GM12874 (cell line): ENCODE measurements at regions not wholly inside any gene's neighbourhood (a gene's known extent, or its start where the extent isn't known, plus 50 kb on each side); places are given as distances from the start of the nearest gene placed in this dataset.

ENCODE experiments used
- TF ChIP-seq, protein P1 (sequence below): IDR thresholded peaks from 2 replicates; pipeline ENCODE4 v1.5.1; 2011; ENCODE audit warnings: low read depth, mild to moderate bottlenecking, control low read depth, low read length, moderate library complexity; ENCODE audit not compliant: insufficient read depth

DNA sequence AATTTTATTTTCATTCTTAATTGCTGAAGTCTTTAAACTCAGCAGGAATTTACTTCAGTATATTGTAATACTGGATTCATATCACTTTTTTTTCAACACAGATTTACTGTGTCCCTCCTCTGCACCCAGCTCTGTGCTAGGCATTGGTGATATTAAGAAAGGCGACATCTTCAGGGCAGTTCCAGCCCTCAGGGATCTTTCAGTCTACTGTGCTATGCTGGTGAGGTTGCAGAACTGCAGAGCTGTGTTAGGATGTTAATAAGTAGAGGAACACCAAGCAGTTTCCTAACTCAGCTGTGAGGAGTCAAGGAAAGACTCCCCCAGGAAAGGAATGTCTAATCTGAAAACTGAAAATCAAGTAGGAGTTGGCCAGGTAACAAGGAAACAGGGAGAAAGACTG, 158.2 kb upstream of the NPY start:
- TF ChIP-seq, protein P1, sequence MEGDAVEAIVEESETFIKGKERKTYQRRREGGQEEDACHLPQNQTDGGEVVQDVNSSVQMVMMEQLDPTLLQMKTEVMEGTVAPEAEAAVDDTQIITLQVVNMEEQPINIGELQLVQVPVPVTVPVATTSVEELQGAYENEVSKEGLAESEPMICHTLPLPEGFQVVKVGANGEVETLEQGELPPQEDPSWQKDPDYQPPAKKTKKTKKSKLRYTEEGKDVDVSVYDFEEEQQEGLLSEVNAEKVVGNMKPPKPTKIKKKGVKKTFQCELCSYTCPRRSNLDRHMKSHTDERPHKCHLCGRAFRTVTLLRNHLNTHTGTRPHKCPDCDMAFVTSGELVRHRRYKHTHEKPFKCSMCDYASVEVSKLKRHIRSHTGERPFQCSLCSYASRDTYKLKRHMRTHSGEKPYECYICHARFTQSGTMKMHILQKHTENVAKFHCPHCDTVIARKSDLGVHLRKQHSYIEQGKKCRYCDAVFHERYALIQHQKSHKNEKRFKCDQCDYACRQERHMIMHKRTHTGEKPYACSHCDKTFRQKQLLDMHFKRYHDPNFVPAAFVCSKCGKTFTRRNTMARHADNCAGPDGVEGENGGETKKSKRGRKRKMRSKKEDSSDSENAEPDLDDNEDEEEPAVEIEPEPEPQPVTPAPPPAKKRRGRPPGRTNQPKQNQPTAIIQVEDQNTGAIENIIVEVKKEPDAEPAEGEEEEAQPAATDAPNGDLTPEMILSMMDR: no peak

DNA sequence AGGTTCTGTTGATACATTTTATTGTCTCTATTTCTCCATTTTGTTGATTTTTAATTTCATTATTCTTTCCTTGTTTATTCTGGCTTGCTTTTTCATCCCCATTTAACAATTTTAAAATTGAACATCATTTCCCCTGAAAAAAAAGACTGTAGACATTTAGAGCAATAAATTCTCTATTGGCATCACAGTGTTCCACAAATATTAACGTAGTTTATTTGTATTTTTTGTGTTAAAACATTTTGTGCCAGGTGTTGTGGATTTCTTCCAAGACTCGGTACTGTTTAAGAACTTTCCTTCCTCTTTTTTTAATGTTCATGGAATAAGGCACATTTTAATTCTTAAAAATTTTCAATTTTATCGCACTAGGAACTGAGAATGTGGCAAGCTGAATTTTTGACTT, 156.1 kb upstream of the NPY start:
- TF ChIP-seq, protein P1: no peak

DNA sequence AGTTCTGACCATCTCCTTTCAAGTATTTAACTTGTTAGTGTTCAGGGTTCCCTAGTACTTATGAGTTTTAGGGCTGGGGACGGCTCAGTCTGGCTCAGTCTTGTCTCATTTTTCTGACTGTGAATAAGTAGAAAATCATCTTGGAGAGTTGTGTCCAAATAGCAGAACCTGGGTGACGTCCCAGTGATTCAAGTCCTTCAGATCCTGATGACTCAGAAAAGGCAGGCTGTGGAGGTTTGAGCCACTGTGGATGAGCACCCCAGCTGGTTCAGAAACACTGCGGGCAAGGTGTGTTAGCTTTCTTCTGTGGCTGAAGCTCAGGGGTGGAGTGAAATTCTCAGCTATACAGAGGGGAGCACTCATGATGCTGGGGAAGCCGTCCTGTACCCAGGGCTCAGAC, 154.4 kb upstream of the NPY start:
- TF ChIP-seq, protein P1: no peak

DNA sequence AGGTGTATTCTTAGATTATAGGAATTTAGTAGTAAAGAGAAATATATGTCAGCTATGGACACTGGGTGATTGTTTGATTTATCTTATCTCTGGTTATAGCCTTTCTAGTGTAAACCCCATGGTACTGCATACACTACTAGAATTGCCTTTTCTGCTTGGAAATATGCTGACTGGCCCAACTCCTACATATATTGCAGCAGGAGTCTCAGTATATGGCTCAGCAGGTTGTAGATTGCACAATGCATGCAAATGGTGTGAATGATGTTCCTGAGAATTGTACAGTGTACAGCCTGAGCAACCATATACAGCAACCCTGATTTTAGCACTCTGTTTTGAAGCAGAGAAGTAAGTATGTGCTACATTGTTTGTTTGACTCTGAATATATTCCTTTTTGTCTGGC, 153.4 kb upstream of the NPY start:
- TF ChIP-seq, protein P1: no peak

DNA sequence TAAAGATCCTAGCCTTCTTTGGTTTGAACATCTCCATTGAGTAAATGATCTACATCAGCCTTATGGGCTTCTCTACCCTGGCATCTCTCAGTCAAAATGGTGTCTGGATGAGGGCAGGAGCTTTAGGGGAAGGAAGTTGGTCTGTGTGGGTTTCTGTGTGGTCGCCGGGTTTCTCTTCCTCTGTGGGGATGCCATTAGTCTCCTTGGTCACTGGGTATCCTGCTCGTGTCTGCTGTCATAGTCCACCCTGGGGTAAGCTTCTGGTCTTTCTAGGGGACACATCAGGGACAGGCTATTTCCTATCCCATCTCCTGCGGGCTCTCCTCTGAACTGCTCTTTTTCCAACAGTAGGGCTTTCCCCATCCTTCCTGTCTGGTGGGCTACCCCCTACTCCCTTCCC, 150.3 kb upstream of the NPY start:
- TF ChIP-seq, protein P1: no peak

DNA sequence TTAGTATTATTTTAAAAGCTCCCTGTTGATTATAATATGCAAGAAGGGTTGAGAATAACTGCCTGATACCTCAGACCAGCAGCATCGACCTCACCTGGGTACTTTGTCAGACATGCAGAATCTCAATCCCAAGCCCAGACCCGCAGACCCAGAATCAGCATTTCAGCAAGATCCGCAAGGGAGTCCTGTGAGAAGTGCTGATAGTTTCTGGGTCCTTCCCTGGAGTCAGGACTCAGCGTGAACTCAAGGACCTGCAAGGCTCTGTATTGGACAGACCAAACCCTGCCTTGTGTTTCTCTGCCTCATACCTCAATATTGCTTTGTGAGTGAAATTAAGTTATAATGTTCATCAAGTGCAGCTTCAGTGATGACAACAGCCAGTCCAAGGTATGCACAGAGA, 149.5 kb upstream of the NPY start:
- TF ChIP-seq, protein P1: no peak

DNA sequence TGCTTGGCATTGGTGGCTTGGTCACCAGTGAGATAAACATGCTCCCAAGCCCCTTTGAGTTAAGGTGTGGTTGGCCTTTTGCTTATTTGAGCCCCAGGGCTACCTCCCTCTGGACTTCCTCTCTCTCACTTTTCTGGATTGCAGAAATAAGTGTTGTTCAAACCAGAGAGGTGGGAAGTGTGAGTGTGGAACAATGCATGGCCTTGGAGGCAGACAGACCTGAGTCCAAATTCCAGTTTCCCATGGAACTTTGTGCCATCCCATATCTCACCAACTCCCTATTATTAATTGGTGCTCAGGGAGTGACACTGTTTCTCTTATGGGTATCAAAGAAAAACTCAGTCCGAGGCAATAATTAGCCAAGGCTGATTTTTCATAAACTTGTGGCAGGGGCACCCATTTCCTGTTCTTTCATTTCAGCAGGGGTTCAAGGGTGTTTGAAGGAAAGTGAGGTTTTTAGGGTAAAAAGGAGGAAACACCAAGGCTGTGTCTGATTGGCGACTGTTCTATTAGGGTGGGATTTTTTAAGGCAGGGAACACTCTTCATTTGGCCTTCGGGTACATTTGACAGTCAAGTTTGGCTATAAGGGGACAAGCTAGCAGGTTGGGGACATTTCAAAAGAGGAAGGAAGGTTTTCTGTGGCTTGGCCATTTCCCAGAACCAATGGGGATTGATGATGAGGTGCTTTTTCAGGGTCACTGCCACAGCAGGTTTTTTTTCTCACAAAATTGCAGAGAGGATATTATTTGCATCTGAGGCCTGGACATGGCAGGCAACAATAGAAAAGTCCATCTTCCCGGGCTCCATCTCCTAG, 148.8 kb upstream of the NPY start:
- TF ChIP-seq, protein P1: no peak
